CD4-positive, alpha-beta T cell (primary cell): ENCODE measurements at regions not wholly inside any gene's neighbourhood (a gene's known extent, or its start where the extent isn't known, plus 50 kb on each side); places are given as distances from the start of the nearest gene placed in this dataset.

ENCODE experiments used
- ATAC-seq: fragments of 200-7000 bp; cut with Tn5 transposase; one replicate; pipeline ENCODE4 v1.10.0; 2022; ENCODE audit warnings: mild to moderate bottlenecking; ENCODE audit not compliant: poor library complexity
- CTCF ChIA-PET: fragments of 350-600 bp; sonication (Branson Sonifier 250); formaldehyde crosslinking; loops from one replicate; lab custom pipeline; 2021; ENCODE audit warnings: antibody characterized with exemption, inconsistent platforms; lab: Charles Lee
- POLR2A ChIA-PET: fragments of 350-600 bp; sonication (Branson Sonifier 250); formaldehyde crosslinking; loops from one replicate; lab custom pipeline; 2021; ENCODE audit warnings: antibody characterized with exemption, inconsistent platforms; lab: Charles Lee
- DNase-seq, 14 experiments: peaks; one replicate each; pipeline ENCODE4 v3.0.0-alpha.2; 2013 to 2020; ENCODE audit warnings: mixed read lengths in 2 of 14
- H3K27ac ChIP-seq, 2 donors: one replicate each; pipeline versions ENCODE4 v1.5.1 to v1.7.0; 2013; ENCODE audit warnings: low read length in 2 of 2, low read depth in 1 of 2, mild to moderate bottlenecking in 1 of 2
- H3K27me3 ChIP-seq, 2 experiments: 1 replicate in 1 of 2; 2 replicates in 1 of 2; pipeline versions ENCODE4 v1.6.1 to v1.7.0; 2013; ENCODE audit warnings: low read length in 2 of 2, control low read depth in 1 of 2, mild to moderate bottlenecking in 1 of 2, moderate library complexity in 1 of 2; ENCODE audit not compliant: insufficient read depth in 2 of 2, control insufficient read depth in 1 of 2
- H3K36me3 ChIP-seq: one replicate; pipeline ENCODE4 v1.6.1; 2013; ENCODE audit warnings: low read length, control low read depth; ENCODE audit not compliant: insufficient read depth
- H3K4me1 ChIP-seq: one replicate; pipeline ENCODE4 v1.6.1; 2013; ENCODE audit warnings: low read length, control low read depth; ENCODE audit not compliant: insufficient read depth
- H3K4me3 ChIP-seq: one replicate; pipeline ENCODE4 v1.5.1; 2013; ENCODE audit warnings: mild to moderate bottlenecking, low read length, moderate library complexity
- H3K9me3 ChIP-seq, 2 experiments: 1 replicate in 1 of 2; 2 replicates in 1 of 2; pipeline versions ENCODE4 v1.6.1 to v1.7.0; 2013; ENCODE audit warnings: low read length in 2 of 2, mild to moderate bottlenecking in 2 of 2, control low read depth in 1 of 2, moderate library complexity in 1 of 2; ENCODE audit not compliant: control insufficient read depth in 1 of 2, insufficient read depth in 1 of 2
- H3K27ac Mint-ChIP-seq: one replicate; pipeline ENCODE4 v1.8.0; 2020; ENCODE audit warnings: mixed read lengths
- H3K27me3 Mint-ChIP-seq: one replicate; pipeline ENCODE4 v1.8.0; 2021; ENCODE audit warnings: mixed read lengths
- H3K36me3 Mint-ChIP-seq: one replicate; pipeline ENCODE4 v1.8.0; 2021; ENCODE audit warnings: low read depth, mixed read lengths
- H3K4me1 Mint-ChIP-seq: one replicate; pipeline ENCODE4 v1.8.0; 2021; ENCODE audit warnings: low read depth, mixed read lengths
- H3K4me3 Mint-ChIP-seq: one replicate; pipeline ENCODE4 v1.8.0; 2020; ENCODE audit warnings: mild to moderate bottlenecking, mixed read lengths
- H3K9me3 Mint-ChIP-seq: one replicate; pipeline ENCODE4 v1.8.0; 2020; ENCODE audit warnings: mixed read lengths
- intact Hi-C, 2 experiments: fragments of 100-400 bp; cut with DNase I in 1 of 2; cut with micrococcal nuclease in 1 of 2; formaldehyde crosslinking; loops; one replicate each; pipeline versions ENCODE4 v1.15.1 to v1.9.0; 2023 to 2025; cut with DNase I, micrococcal nuclease
- TF ChIP-seq, protein P1 (sequence below): fragments of 200-600 bp; IDR thresholded peaks from one replicate; pipeline ENCODE4 v1.8.0; 2022; ENCODE audit warnings: antibody characterized with exemption, mild to moderate bottlenecking

GRCh38 chr5:99060306-99061261 lies 131.8 kb upstream of the CHD1 start:
- Histone ChIP-seq H3K4me3 (no peak overlapping the region), H3K27me3 (no peaks in the 10 kb centered on the region), H3K36me3 (no peaks in the 10 kb centered on the region), H3K27ac (no peak overlapping the region), H3K9me3 (no peaks in the 10 kb centered on the region), H3K4me1 (no peaks in the 10 kb centered on the region)
- H3K4me1 Mint-ChIP-seq: peaks cover 15% of the 10 kb centered on the region
- intact Hi-C loops: loop anchor here (1.0 to 10.0 kb wide), 5 partner anchors 24 to 1836 kb away; no protein-coding TSS in a partner anchor
- no peak overlapping the region for H3K27ac Mint-ChIP-seq
- H3K27me3 Mint-ChIP-seq: peaks cover 7% of the 10 kb centered on the region
- TF ChIP-seq, protein P1, sequence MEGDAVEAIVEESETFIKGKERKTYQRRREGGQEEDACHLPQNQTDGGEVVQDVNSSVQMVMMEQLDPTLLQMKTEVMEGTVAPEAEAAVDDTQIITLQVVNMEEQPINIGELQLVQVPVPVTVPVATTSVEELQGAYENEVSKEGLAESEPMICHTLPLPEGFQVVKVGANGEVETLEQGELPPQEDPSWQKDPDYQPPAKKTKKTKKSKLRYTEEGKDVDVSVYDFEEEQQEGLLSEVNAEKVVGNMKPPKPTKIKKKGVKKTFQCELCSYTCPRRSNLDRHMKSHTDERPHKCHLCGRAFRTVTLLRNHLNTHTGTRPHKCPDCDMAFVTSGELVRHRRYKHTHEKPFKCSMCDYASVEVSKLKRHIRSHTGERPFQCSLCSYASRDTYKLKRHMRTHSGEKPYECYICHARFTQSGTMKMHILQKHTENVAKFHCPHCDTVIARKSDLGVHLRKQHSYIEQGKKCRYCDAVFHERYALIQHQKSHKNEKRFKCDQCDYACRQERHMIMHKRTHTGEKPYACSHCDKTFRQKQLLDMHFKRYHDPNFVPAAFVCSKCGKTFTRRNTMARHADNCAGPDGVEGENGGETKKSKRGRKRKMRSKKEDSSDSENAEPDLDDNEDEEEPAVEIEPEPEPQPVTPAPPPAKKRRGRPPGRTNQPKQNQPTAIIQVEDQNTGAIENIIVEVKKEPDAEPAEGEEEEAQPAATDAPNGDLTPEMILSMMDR: peak; percentile 92
- POLR2A ChIA-PET: interaction anchor here (0.5 to 6.0 kb wide), 9 partner anchors 22 to 189 kb away, joined by 3 to 57 read pairs (median 4); partner anchors contain the start of gene CHD1
- peak; percentile 78 to 92 (median 87) for DNase-seq
- H3K36me3 Mint-ChIP-seq: no peaks in the 10 kb centered on the region
- CTCF ChIA-PET: interaction anchor here (0.6 to 3.1 kb wide), 19 partner anchors 15 to 190 kb away, joined by 3 to 29 read pairs (median 4); no protein-coding TSS in a partner anchor
- no peaks in the 10 kb centered on the region for H3K9me3 Mint-ChIP-seq
- peak overlapping the region; percentile 23 for H3K4me3 Mint-ChIP-seq
- ATAC-seq: peak; percentile 78

GRCh38 chr5:99059685-99060084 lies 130.9 kb upstream of the CHD1 start:
- Mint-ChIP-seq H3K36me3 (no peaks in the 10 kb centered on the region), H3K4me1 (peaks cover 20% of the 10 kb centered on the region), H3K27ac (no peak overlapping the region), H3K27me3 (peaks cover 7% of the 10 kb centered on the region), H3K9me3 (no peaks in the 10 kb centered on the region), H3K4me3 (no peak overlapping the region)
- Histone ChIP-seq H3K36me3 (no peaks in the 10 kb centered on the region), H3K27ac (no peak overlapping the region), H3K9me3 (no peaks in the 10 kb centered on the region), H3K4me1 (peaks cover under 1% of the 10 kb centered on the region), H3K27me3 (no peaks in the 10 kb centered on the region), H3K4me3 (no peak overlapping the region)
- TF ChIP-seq, protein P1: no peak
- no peak for DNase-seq
- no peak for ATAC-seq
- CTCF ChIA-PET: interaction anchor here (0.7 to 3.1 kb wide), 8 partner anchors 14 to 163 kb away, joined by 3 to 29 read pairs (median 4); no protein-coding TSS in a partner anchor
- POLR2A ChIA-PET: interaction anchor here (1.0 to 6.0 kb wide), 7 partner anchors 21 to 162 kb away, joined by 3 to 57 read pairs (median 5); partner anchors contain the start of gene CHD1
- intact Hi-C loops: loop anchor here (1.0 to 10.0 kb wide), 6 partner anchors 23 to 1835 kb away; no protein-coding TSS in a partner anchor

GRCh38 chr5:99058466-99058865 lies 129.7 kb upstream of the CHD1 start:
- H3K36me3 Mint-ChIP-seq: no peaks in the 10 kb centered on the region
- no peak overlapping the region for H3K27ac ChIP-seq
- no peak for DNase-seq
- no peaks in the 10 kb centered on the region for H3K27me3 ChIP-seq
- H3K4me1 ChIP-seq: peaks cover 4% of the 10 kb centered on the region
- no peak overlapping the region for H3K4me3 ChIP-seq
- no peak overlapping the region for H3K27ac Mint-ChIP-seq
- no peak overlapping the region for H3K4me3 Mint-ChIP-seq
- no peaks in the 10 kb centered on the region for H3K9me3 ChIP-seq
- CTCF ChIA-PET: no interaction called here
- H3K9me3 Mint-ChIP-seq: no peaks in the 10 kb centered on the region
- peaks cover 20% of the 10 kb centered on the region for H3K4me1 Mint-ChIP-seq
- peaks cover 7% of the 10 kb centered on the region for H3K27me3 Mint-ChIP-seq
- H3K36me3 ChIP-seq: no peaks in the 10 kb centered on the region
- ATAC-seq: no peak
- POLR2A ChIA-PET: interaction anchor here (3.8 to 6.0 kb wide), 2 partner anchors 129 to 132 kb away, joined by 19 to 57 read pairs; partner anchors contain the start of gene CHD1
- TF ChIP-seq, protein P1: no peak
- intact Hi-C loops: loop anchor here in 1 of 2 experiments (5.0 kb wide), 1 partner anchor 86 kb away; no protein-coding TSS in a partner anchor
